ENCODE measurements at regions not wholly inside any gene's neighbourhood (a gene's known extent, or its start where the extent isn't known, plus 50 kb on each side); places are given as distances from the start of the nearest gene placed in this dataset.

- ATAC-seq (peak; percentile 46), DNase-seq (ENCODE audit: low read depth, low spot score) (peak; percentile 44), FAIRE-seq (no peak)
- ChIA-PET RAD21 (ENCODE audit: unreplicated experiment) (interaction anchor here (0.7 to 2.4 kb wide), 8 partner anchors 10 to 57 kb away, joined by 3 to 13 read pairs (median 4); no protein-coding TSS in a partner anchor), POLR2A (interaction anchor here (0.7 to 1.3 kb wide), 8 partner anchors 17 to 53 kb away, joined by 3 to 4 read pairs (median 3); no protein-coding TSS in a partner anchor), SMC1A (ENCODE audit: uncharacterized antibody, unreplicated experiment) (interaction anchor here (0.7 to 3.0 kb wide), 18 partner anchors 8 to 90 kb away, joined by 3 to 10 read pairs (median 4); no protein-coding TSS in a partner anchor), CTCF (interaction anchor here (0.8 to 1.8 kb wide), 9 partner anchors 9 to 54 kb away, joined by 3 to 7 read pairs (median 3); no protein-coding TSS in a partner anchor)
- in situ Hi-C loops (cut with MboI), result no loop called here
- Histone ChIP-seq H4K20me1 (ENCODE audit: control insufficient read depth, insufficient read depth) (no peaks in the 10 kb centered on the region), H3K36me3 (ENCODE audit: control insufficient read depth in 2 of 2, insufficient read depth in 2 of 2, low read length in 1 of 2) (no peaks in the 10 kb centered on the region; a peak in 1 of 4 replicates), H3K27ac (ENCODE audit: control insufficient read depth, insufficient read depth) (peak overlapping the region; percentile 54; the same call in 1 of the 2 replicates), H3K4me3 (peak overlapping the region; percentile 20; the same call in 1 of the 2 replicates), H3K79me2 (ENCODE audit: control insufficient read depth, insufficient read depth, low read length) (peaks cover 75% of the 10 kb centered on the region), H3K4me2 (ENCODE audit: control insufficient read depth, insufficient read depth) (peak overlapping the region; percentile 51), H2AFZ (ENCODE audit: control insufficient read depth, low read depth, low read length) (no peak overlapping the region), H3K4me1 (ENCODE audit: control insufficient read depth, insufficient read depth, low read length) (peaks cover 54% of the 10 kb centered on the region), H3K9ac (ENCODE audit: control insufficient read depth, insufficient read depth, low read length) (no peak overlapping the region), H3K9me3 (replicated peaks; ENCODE audit: control insufficient read depth, insufficient read depth, low read length) (no peaks in the 10 kb centered on the region), H3K27me3 (replicated peaks in 1 of 2; ENCODE audit: control insufficient read depth in 2 of 2, insufficient read depth in 2 of 2, low read length in 1 of 2) (no peaks in the 10 kb centered on the region)
- BruUV-seq (replicated peaks), result no TSS peak
- TF ChIP-seq EED (IDR thresholded peaks at IDR 0.05; ENCODE audit: low read depth), result peak; percentile 56; the same call in 1 of the 2 replicates
- TF ChIP-seq RUNX3 (IDR thresholded peaks at IDR 0.05; ENCODE audit: low read length), result peak; percentile 73
- TF ChIP-seq CREM (IDR thresholded peaks at IDR 0.05; ENCODE audit: low read depth), result peak; percentile 49; the same call in 1 of the 2 replicates
- no peak for TF ChIP-seq BACH1 (IDR thresholded peaks at IDR 0.05; ENCODE audit: borderline replicate concordance)
- TF ChIP-seq IKZF2 (IDR thresholded peaks at IDR 0.05), result peak in 1 of 2 experiments; percentile 39; a peak in 1 of 4 replicates
- TF ChIP-seq FOXM1 (IDR thresholded peaks at IDR 0.05; ENCODE audit: low read depth, low read length), result 0 out of 2 replicates have a peak, but pooled peaks have one; percentile 18
- intact Hi-C loops (cut with micrococcal nuclease; ENCODE audit: unreplicated experiment), result loop anchor here (2.0 kb wide), 1 partner anchor 28 kb away; no protein-coding TSS in a partner anchor
Observed at GRCh38 chr6:56794421-56794820, 151.7 kb upstream of the DST start.

GRCh38 chr6:56793938-56794337 is 151.2 kb upstream of the DST start:
- intact Hi-C loops (cut with micrococcal nuclease; ENCODE audit: unreplicated experiment), result loop anchor here (2.0 kb wide), 1 partner anchor 27 kb away; no protein-coding TSS in a partner anchor
- SMC1A ChIA-PET (ENCODE audit: uncharacterized antibody, unreplicated experiment), result interaction anchor here (0.7 to 3.0 kb wide), 15 partner anchors 9 to 89 kb away, joined by 3 to 10 read pairs (median 5); no protein-coding TSS in a partner anchor
- no peak for DNase-seq (ENCODE audit: low read depth, low spot score)
- RAD21 ChIA-PET (ENCODE audit: unreplicated experiment), result interaction anchor here (0.8 to 1.7 kb wide), 4 partner anchors 11 to 53 kb away, joined by 3 to 5 read pairs (median 4); no protein-coding TSS in a partner anchor
- peak overlapping the region; percentile 20; the same call in 1 of the 2 replicates for H3K4me3 ChIP-seq
- peak; percentile 12 for ATAC-seq
- H2AFZ ChIP-seq (ENCODE audit: control insufficient read depth, low read depth, low read length), result no peak overlapping the region
- H4K20me1 ChIP-seq (ENCODE audit: control insufficient read depth, insufficient read depth), result no peaks in the 10 kb centered on the region
- in situ Hi-C loops (cut with MboI), result no loop called here
- no peaks in the 10 kb centered on the region for H3K9me3 ChIP-seq (replicated peaks; ENCODE audit: control insufficient read depth, insufficient read depth, low read length)
- peak overlapping the region; percentile 51 for H3K4me2 ChIP-seq (ENCODE audit: control insufficient read depth, insufficient read depth)
- POLR2A ChIA-PET, result interaction anchor here (0.8 to 1.3 kb wide), 6 partner anchors 17 to 54 kb away, joined by 3 to 4 read pairs (median 3); no protein-coding TSS in a partner anchor
- no peaks in the 10 kb centered on the region; a peak in 1 of 4 replicates for H3K36me3 ChIP-seq (ENCODE audit: control insufficient read depth in 2 of 2, insufficient read depth in 2 of 2, low read length in 1 of 2)
- no peaks in the 10 kb centered on the region for H3K27me3 ChIP-seq (replicated peaks in 1 of 2; ENCODE audit: control insufficient read depth in 2 of 2, insufficient read depth in 2 of 2, low read length in 1 of 2)
- BruUV-seq (replicated peaks), result no TSS peak
- no peak for FAIRE-seq
- no peak overlapping the region for H3K9ac ChIP-seq (ENCODE audit: control insufficient read depth, insufficient read depth, low read length)
- peak overlapping the region; percentile 54; the same call in 1 of the 2 replicates for H3K27ac ChIP-seq (ENCODE audit: control insufficient read depth, insufficient read depth)
- 5% methylated on average over 2 of the region's 2 CpGs for WGBS (ENCODE audit: insufficient coverage, insufficient replicate concordance, low lambda C conversion rate, missing lambda C conversion rate)
- CTCF ChIA-PET, result interaction anchor here (0.8 to 1.8 kb wide), 6 partner anchors 9 to 83 kb away, joined by 3 to 7 read pairs (median 4); no protein-coding TSS in a partner anchor
- H3K4me1 ChIP-seq (ENCODE audit: control insufficient read depth, insufficient read depth, low read length), result peaks cover 54% of the 10 kb centered on the region
- TF ChIP-seq RCOR1 (conservative IDR thresholded peaks at IDR 0.05; ENCODE audit: low read depth, low read length) (no peak), PML (IDR thresholded peaks at IDR 0.05; ENCODE audit: low read length) (0 out of 2 replicates have a peak, but pooled peaks have one; percentile 14), MEF2A (IDR thresholded peaks at IDR 0.05; ENCODE audit: insufficient read depth, low read depth, low read length) (0 out of 2 replicates have a peak, but pooled peaks have one; percentile 18)
- peaks cover 77% of the 10 kb centered on the region for H3K79me2 ChIP-seq (ENCODE audit: control insufficient read depth, insufficient read depth, low read length)
